Right lobe of liver (tissue), 4 donors: ENCODE measurements at regions not wholly inside any gene's neighbourhood (a gene's known extent, or its start where the extent isn't known, plus 50 kb on each side); places are given as distances from the start of the nearest gene placed in this dataset.

Experiments used
- POLR2A ChIP-seq: fragments of 450-650 bp; IDR thresholded peaks from one replicate; pipeline ENCODE4 v1.6.1; 2017; ENCODE audit warnings: antibody characterized with exemption, mild to moderate bottlenecking
- TF ChIP-seq, protein P1 (sequence below), 4 donors: fragments of 200-600 bp in 3 of 4; fragments of 450-650 bp in 1 of 4; IDR thresholded peaks; one replicate each; pipeline versions ENCODE4 v1.5.1 to v1.8.0; 2016 to 2022; ENCODE audit warnings: antibody characterized with exemption in 4 of 4, mild to moderate bottlenecking in 2 of 4
- donor health status: DM: no; HTN: no; CAD: no.
- donor health status: DM: no; HTN: no; CAD: no.
- donor health status: DM: no; HTN: yes; CAD: no.

DNA sequence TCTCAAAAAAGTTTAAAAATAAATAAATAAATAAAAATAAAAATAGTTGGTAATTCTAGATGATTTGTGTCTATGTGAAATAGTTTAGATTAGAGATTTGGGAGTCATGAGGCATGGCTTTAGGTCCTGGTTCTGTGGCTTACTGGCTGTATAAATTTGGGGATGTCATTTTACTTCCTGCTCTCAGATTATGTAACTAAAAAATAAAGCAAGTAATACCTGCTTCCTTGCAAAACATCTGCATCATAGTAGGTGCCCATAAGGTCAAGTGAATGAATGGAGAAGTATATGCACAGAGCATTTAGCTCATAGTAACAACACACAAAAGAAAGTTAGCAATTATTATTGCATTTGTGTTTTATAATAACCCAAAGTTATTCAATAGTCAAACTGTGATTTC, 287.7 kb upstream of the TLE4 start:
- TF ChIP-seq, protein P1, sequence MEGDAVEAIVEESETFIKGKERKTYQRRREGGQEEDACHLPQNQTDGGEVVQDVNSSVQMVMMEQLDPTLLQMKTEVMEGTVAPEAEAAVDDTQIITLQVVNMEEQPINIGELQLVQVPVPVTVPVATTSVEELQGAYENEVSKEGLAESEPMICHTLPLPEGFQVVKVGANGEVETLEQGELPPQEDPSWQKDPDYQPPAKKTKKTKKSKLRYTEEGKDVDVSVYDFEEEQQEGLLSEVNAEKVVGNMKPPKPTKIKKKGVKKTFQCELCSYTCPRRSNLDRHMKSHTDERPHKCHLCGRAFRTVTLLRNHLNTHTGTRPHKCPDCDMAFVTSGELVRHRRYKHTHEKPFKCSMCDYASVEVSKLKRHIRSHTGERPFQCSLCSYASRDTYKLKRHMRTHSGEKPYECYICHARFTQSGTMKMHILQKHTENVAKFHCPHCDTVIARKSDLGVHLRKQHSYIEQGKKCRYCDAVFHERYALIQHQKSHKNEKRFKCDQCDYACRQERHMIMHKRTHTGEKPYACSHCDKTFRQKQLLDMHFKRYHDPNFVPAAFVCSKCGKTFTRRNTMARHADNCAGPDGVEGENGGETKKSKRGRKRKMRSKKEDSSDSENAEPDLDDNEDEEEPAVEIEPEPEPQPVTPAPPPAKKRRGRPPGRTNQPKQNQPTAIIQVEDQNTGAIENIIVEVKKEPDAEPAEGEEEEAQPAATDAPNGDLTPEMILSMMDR (IDR thresholded peaks at IDR 0.05), result no peak
- no peak for TF ChIP-seq POLR2A
